GDM1 (cell line): ENCODE measurements at regions not wholly inside any gene's neighbourhood (a gene's known extent, or its start where the extent isn't known, plus 50 kb on each side); places are given as distances from the start of the nearest gene placed in this dataset.

Source experiments
- DNase-seq: peaks from one replicate; lab custom pipeline; 2025; lab: John Stamatoyannopoulos, UW

DNA sequence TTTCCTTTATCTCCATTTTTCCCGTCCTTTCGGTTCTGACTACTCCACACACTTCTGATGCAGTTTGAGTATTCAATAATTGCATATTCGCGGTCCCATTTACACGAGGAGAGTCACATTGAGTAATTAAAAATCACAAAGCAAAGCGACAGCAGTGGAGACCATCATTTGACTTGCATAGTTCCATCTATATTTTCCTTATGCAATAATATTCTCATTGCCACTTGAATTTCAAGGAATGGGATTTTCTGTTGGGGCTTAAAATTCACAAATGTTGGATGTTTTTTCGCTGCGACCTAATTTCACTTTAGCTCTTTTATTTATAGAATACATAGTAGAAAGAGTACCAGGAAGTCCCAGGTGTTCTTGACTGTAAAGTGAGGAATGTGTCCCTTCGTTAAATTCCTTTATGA lies 186.8 kb downstream of the ZEB2 start:
- no peak for DNase-seq

DNA sequence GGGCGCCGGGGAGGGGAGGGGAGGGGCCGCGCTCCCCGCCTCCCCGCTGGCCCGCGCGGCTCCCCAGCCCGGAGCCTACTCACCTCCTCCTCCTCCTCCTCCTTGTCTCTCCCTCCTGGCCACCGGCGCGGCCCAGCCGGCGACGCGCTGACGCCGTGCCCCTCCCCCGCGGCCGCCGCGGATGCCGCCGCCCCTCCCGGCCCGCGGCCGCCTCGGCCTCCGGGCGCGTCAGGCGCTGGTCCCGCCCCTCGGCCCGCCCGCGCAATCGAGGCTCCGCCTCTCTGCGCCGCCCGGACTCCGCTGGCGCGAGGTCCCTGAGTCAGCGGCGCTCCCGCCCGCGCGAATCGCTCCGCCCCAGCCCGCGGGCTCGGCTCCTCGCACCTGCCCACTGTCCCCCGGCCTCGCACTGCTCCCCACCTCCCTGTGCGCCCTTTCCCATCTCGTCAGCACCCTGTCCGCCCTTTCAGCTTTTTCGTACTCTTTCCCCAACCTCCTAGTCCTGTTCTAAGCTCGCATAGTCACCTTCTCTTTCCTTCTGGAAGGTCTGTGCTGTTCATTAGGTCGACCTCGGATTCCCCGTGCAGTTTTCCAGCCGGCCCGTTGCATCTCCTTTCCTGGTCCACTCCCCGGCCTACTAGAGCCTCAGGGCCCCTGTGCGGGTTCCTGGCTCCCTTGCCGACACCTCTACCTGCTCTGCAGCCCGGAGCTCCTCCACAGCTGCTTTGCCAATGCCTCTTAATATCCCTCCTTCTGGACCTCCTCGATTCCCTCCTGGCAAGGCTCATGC lies 187.4 kb downstream of the ZEB2 start:
- DNase-seq: peak; percentile 95

DNA sequence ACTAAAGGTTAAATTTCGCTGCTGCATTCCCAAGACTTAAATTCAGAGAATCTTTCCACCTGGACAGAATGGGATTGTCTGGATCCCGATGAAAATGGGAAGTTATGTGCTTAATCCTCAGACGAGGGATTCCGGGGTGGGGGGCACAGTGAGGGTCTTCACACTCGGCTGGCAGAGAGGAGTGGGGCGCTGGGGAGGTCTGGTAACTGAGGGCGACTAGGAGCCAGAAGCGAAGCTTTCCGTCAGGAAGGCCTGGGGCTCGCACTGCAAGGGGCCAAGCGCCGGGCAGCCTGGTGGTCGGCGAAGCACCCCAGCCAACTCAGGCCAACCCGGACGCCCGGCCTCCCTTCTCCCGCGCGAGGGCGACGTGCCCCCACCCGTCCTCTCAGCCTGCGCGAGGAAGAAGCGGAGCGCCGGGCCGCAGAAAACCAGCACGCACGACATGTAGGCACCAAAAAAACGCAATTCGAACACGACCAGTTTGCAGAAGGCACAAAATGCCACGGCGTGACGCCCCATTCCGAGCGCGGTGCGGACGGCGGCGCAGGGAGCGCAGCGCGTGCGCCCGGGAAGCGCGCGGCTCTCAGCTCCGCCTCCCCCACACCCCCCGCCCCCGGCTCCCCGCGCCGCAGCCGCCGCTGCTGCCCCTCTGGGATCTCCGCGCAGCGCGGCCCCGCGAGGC lies 188.1 kb downstream of the ZEB2 start:
- DNase-seq: no peak

DNA sequence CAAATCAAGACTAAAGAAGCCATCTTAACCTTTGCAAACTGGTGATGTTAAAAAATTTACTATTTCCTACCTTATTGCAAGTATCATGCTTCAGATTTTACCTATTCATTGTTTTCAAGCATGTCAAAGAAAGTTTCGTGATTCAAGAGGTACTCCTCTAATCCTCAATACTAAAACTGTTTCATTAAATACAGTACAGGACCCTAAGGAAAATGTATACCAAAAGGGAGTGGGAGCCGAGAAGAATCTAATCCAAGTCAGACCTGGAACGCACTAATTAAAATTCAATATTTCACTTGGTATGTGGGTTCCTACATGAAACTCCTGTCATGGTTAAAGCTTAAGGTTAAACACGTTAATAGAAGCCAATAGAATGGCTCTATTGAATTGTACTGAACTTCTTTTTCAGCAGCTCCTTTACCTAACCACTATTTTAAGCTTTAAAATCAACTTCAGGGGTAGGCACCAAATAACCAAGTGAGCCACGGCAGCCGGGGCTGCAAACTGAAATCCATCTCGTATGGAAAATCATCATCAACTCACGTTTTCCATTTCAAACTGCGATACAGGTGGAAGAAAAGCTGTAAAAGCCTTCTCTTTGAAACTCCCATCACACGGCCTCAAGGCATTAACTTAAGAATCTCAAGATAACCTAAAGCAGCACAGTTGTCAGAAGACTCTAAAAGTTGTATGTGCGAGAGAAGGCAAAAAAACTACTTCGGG lies 188.8 kb downstream of the ZEB2 start:
- no peak for DNase-seq

DNA sequence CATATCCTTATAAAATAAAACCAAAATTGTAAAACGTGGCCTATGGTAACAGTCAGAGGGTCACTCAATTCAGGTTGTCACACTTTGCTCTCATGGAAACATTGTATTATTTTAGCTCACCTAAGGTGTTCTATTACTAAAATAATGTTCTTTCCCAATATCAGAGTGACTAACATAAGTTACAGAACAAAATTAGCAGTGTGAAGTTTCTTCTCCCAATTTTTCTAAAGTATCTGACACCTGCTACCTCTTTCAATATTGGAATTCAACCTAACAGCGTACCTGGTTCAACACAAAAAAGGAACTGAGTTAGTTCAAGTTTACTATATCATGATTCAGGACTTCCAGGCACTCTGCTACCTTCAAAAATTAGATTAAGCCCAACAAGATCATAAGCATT lies 190.4 kb downstream of the ZEB2 start:
- DNase-seq: no peak

DNA sequence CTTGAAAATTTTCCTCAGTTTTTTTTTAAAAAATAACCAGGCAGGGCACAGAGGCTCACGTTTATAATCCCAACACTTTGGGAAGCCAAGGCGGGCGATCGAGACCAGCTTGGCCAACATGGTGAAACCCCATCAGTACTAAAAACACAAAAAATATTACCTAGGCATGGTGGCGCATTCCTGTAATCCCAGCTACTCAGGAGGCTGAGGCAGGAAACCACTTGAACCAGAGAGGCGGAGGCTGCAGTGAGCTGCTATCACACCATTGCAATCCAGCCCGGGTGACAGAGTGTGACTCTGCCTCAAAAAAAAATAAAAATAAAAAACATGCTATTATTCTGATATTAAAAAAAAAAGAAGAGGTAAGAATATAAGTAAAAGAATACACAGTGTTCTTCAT lies 191.0 kb downstream of the ZEB2 start:
- no peak for DNase-seq

DNA sequence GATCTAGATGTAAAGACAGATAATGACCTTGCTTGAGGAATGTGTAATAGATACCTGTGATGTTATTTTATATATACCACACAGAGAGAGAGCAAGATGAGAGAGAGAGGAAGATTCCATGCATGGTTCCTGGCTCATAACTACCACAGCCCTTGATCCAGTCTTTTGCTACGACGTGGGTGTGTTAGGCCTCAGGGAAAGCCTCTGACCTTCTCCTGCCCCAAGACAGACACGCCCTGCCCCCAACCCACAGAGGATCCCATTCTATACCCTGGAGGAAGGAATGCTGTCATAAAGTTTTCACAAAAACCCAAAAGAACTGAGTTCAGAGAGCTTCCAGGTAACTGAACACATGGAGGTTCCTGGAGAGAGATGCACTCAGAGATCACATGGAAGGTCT lies 193.1 kb downstream of the ZEB2 start:
- no peak for DNase-seq

DNA sequence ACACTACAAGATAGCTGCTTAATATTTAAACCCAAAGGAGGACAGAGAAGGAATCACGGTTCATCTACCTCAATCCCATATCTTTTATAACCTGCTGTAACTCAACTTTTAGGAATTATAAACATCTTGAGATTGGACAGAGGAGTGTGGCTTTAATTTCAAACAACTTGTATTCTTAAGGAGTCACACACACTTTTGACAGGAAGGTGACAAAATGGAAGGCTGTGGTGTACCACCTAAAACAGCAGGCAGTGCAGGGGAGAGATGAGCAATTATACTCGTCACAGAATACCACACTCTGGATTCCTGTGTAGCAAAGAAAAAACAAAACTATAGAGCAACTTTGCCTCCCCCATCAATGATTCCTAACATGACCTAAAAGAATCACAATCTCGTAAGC lies 194.8 kb downstream of the ZEB2 start:
- no peak for DNase-seq

DNA sequence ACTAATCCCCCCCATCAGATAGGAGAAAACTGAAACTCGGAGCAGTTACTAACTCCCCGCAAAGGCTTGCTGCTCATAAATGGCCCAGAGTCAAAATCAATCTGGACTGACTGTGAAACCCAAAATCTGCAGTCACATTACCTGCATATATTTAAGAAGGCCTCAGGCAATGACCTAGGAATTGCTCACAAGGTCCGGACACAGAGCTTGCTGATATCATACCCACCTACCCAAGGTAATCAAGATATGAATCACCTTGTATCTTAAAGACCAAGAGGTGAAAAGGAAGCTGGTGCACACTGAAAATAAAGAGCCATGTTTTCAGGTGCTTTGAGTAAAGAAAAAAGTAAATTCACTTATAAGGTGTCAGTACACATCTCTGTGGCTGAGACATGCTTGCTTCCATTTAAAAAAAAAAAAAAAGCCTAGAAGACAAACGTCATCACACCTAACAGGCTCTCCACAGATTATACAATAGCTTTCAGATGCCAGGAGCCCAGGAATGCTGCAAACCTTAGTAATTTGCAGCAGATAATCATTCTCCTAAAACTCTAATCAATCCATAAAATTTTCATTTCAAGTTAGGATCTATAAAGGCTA lies 195.4 kb downstream of the ZEB2 start:
- DNase-seq: no peak

DNA sequence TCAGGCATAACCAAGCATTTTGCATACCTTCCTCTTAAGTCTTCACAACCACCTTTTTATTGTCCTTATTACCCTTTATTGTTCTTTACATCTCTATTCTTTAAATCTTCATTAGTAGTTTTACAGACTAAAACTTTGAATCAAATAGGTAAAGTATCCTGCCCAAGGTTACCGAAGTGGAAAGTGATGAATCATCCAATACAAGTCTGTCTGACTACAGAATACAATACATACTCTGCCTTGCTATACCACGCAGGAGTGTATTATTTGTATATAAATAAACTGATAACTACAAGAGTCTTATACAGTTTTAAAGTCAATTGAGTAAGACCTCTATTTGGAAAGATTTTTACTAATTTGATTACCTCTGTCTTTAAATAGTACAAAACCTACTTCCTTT lies 196.0 kb downstream of the ZEB2 start:
- no peak for DNase-seq

DNA sequence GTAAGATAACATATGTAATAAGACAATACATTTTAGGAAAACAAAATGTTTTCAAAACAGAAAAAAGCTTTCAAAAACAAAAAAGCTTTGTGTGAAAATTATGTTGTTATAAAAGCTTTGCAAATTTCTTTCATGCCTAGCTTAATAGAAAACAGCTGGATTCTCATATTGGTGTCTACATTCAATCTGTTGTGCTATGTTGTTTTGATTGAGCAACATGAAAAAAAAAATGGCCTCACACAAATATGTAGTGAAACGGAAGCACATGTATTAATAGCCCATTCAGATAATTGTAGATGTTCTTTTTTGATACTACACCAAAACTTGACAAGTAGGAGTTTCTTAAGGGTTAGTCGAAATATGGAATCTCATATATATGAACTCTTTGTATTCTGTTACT lies 197.5 kb downstream of the ZEB2 start:
- no peak for DNase-seq

DNA sequence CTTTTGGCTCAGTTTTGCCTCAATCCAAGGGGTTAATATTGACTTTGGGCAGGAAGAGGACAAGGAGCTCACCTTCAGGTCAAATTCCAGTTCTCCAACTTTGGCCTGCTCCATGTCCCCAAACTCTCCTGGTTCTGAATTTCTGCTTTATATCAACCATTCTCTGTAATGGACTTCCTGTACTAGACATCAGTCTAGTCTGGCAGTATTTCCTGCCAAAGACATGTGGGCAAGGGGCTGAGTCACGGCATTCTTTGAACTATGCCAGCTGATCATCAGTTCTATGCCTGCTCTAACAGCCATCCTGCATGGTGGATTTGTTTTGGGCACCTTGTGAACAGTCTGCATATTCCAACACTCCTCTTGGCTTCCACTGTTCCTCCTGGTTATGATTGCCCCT lies 199.4 kb downstream of the ZEB2 start:
- DNase-seq: peak; percentile 46

DNA sequence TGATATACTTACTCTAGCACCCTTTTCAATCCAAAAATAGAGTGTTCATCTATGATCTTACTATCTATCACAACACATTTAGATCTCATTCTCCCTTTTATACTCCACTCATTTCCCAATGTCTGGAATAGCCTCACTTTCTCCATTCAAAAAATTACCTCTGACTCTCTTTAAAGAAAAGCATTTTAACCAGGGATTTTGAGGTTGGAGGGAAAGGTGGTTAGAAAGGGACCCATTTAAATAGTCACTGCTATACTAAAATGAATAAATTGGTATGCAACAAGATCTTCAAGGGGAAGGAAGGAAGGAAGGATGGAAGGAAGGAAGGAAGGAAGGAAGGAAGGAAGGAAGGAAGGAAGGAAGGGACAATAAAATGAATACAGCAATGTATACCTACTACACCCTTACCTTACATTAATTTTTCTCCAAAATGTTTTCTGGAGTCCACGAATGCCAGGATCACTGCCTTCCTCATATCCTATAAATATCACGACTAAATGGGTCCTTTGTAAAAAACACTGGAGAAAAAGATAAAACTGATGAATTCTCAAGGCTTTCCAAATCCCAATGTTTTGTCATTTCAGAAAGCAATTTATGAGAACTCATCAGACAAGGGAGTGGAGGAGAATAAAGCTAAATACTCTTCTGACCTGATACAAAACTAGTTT lies 202.7 kb downstream of the ZEB2 start:
- DNase-seq: no peak

DNA sequence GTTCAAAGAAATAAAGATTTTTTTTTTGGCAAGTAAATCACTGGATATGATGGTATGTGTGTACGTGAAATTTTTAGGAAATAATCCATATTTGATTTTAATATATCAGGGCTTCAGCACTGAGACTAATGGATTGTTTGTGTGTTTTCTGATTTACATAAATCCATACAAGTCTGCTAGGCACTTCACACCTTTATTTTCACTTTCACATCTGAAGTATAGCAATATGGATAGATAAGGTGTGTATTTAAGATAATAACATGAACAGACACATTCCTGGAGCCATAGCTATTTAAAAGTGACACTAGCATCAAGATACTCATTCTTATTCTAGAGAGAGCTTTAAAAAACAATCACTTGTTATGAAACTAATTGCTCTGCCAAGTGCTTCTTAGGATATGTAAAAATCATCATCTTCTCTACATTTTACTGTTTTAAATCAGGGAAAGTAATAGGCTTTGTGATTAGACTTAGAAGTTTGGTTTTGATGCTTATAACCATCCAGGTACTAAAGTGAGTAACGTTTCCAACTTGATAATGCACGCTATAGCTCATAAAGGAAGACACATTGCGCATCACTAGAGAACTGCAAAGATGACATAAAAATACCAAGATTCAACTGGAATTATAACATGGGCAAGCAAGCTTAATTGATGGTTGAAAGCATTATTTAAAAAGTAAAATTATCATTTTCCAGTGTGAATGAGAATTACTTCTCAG lies 208.9 kb downstream of the ZEB2 start:
- no peak for DNase-seq

DNA sequence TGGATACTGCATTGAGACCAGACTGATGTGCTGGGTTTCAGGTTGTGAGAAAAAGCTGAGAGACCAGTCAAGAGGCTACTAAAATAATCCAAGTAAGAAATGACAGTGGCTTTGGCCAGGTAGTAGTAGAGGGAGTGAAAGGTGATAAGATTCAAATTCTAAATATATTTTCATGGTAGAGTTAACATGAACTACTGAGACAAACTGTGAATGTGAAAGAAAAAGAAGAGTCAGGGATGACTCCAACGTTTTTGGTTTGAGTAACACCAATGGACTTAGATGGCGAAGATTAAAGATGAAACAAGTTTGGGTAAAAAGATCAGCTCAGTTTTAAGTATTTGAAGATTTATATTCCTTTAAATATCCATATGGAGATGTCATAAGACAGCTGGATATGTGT lies 209.4 kb downstream of the ZEB2 start:
- DNase-seq: no peak

DNA sequence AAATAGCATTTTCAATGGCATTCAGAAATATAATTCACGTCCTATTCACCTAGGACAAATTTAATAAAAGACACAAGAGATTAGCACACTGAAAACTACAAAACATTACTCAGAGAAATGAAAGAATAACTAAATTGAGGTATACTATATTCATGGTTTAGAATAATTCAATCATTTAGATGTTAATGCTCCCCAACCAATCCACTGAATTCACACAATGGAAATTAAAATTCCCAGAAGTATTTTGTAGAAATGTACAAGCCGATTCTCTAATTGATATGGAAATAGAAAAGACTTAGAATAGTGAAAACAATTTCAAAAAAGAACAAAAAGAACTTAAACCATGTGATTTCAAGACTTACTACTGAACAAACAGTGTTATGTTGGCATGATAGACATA lies 212.2 kb downstream of the ZEB2 start:
- no peak for DNase-seq

DNA sequence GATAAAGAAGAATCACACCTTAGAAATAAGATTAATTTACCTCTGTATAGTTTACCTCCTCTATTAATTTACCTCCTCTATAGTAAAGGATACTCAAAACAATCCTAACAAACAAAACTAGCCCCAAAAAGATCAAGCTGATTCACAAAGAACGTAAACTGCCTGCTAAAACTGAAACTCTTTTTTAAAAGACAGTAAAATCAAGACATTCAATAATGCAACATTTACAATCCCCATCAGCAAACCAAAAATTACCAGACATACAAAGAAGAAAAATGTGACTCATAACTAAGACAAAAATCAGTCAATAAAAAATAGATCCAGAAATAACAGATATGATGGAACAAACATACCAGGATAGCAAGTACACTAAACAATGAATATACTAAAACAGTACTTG lies 215.7 kb downstream of the ZEB2 start:
- no peak for DNase-seq

DNA sequence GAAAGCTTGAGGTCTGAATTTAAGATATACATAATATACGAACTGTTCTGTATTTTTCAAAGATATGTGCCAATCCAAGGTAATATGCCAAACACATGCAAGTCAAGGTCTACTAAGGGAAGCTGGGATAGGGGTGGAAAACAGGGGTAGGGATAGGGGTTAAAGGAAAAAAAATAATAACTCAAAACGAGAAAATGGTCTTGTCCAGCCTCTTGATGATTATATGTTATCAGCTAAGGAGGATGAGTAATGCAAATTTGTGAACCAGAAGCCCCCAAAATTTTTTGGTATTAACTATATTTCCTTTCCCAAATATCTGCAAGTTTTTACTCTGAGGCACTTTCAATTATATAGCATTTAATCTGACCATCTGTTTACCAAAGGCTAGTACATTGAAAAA lies 219.3 kb downstream of the ZEB2 start:
- DNase-seq: no peak

DNA sequence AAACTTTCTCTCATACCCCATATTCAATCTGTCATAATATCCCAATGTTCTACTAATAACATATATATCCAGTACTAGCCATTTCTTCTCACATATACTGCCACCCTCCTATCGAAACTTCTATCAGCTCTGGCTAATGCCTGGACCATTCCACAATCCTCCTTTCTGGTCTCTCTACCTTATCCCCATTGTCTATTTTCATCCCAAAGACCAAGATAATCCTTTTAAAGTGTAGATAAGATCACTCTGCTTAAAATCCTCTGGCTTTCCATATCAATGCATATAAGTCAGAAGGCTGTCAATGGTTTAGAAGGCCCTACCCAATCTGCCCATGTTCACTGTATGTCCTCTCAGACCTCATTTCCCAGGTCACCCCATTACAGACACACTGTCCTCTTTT lies 229.6 kb downstream of the ZEB2 start:
- DNase-seq: no peak

DNA sequence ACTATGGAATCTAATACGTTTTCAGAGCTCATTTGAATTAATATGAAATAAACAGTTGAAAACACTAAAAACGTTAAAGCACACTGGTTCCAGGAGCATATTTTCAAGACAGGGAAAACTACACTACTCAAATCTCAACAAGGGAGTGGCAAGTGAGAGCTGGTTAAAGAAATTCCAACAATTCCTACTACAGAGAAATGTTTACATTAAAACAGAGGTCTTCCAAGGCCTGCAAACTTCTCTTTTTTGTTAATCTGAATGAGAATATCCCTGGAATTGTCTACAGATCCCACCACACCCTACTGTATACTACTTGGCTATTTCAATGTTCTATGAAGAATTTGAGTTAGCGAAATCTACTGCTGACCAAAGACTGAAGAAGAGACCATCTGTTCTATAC lies 231.5 kb downstream of the ZEB2 start:
- no peak for DNase-seq

DNA sequence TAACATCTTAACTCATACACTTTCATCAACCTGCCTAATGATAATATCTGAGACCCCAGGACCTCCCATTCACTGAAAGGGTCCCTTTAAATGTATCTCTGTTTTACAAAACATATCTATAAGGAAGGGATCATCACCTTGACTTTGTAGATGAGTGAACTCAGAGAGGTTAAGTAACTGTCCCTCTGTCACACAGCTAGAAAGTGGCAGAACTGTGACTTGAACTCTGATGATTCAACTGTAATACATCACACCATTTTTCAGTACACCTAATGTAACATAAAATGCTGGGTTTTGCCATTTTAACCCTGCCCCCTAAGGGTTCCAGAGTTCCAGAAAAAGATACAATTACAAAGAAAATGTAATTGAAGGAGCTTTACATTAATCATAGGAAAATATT lies 234.6 kb downstream of the ZEB2 start:
- DNase-seq: no peak

DNA sequence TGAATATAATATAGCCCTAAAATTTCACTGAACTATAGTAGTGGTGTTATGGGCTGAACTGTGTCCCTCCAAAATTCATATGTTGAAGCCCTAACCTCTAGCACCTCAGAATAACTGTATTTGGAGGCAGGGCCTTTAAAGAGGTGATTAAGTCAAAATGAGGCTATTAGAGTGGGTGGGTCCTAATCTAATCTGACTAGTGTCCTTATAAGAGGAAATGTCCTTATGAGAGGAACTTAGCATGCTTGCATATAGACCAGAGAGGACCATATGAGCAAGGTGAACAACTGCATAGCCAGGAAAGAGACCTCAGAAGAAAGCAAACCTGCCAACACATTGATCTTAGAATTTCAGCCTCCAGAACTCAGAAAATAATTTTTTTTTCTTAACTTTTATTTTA lies 238.4 kb downstream of the ZEB2 start:
- DNase-seq: no peak
